ENCODE measurements at regions not wholly inside any gene's neighbourhood (a gene's known extent, or its start where the extent isn't known, plus 50 kb on each side); places are given as distances from the start of the nearest gene placed in this dataset.
"Not testable (repeated sequence)": the region's sequence is repeated elsewhere in the genome, so short reads cannot be mapped to it uniquely, and the experiment has no call there.

DNA sequence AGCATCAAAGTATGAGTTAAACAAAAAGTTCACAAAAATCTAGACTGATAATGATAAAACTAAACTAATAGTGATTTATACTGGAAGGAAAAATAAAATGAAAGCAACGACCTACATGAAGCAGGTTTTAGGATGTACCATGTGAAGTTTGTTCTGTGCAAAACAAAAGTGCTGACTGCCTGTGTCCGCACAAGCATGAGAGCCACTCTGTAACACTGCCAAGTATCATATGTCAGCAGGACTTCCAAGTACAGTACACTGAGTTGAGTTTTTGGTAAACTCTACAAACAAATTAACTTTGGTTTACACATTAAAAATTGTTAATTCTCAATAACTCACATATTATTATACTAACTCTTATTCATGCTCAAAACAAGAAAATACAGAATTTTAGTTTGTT is 459.0 kb downstream of the PDGFC start:
- no peaks in the 10 kb centered on the region for H3K27me3 Mint-ChIP-seq (ENCODE audit: low read depth)
- no peak overlapping the region for H3K27ac Mint-ChIP-seq (ENCODE audit: unreplicated experiment)
- H3K4me1 Mint-ChIP-seq (ENCODE audit: low read depth), result peaks cover 13% of the 10 kb centered on the region
- no peaks in the 10 kb centered on the region for H3K36me3 Mint-ChIP-seq (ENCODE audit: low read depth)
- no peak overlapping the region for H3K4me3 Mint-ChIP-seq (ENCODE audit: unreplicated experiment)
- TF ChIP-seq, protein P1, sequence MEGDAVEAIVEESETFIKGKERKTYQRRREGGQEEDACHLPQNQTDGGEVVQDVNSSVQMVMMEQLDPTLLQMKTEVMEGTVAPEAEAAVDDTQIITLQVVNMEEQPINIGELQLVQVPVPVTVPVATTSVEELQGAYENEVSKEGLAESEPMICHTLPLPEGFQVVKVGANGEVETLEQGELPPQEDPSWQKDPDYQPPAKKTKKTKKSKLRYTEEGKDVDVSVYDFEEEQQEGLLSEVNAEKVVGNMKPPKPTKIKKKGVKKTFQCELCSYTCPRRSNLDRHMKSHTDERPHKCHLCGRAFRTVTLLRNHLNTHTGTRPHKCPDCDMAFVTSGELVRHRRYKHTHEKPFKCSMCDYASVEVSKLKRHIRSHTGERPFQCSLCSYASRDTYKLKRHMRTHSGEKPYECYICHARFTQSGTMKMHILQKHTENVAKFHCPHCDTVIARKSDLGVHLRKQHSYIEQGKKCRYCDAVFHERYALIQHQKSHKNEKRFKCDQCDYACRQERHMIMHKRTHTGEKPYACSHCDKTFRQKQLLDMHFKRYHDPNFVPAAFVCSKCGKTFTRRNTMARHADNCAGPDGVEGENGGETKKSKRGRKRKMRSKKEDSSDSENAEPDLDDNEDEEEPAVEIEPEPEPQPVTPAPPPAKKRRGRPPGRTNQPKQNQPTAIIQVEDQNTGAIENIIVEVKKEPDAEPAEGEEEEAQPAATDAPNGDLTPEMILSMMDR (IDR thresholded peaks at IDR 0.05), result no peak
- H3K9me3 Mint-ChIP-seq (ENCODE audit: low read depth), result peaks cover 11% of the 10 kb centered on the region
- DNase-seq (ENCODE audit: low spot score), result no peak

DNA sequence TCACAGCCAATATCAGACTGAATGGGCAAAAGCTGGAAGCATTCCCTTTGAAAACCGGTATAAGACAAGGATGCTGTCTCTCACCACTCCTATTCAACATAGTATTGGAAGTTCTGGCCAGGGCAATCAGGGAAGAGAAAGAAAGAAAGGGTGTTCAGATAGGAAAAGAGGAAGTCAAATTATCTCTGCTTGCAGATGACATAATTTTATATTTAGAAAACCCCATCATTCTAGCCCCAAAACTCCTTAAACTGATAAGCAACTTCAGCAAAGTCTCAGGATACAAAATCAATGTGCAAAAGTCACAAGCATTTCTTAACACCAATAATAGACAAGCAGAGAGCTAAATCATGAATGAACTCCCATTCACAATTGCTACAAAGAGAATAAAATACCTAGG is 461.7 kb downstream of the PDGFC start:
- not testable (repeated sequence) for H3K4me3 Mint-ChIP-seq (ENCODE audit: unreplicated experiment); H3K27ac Mint-ChIP-seq (ENCODE audit: unreplicated experiment); H3K27me3 Mint-ChIP-seq (ENCODE audit: low read depth); H3K4me1 Mint-ChIP-seq (ENCODE audit: low read depth); H3K36me3 Mint-ChIP-seq (ENCODE audit: low read depth); DNase-seq (ENCODE audit: low spot score)
- H3K9me3 Mint-ChIP-seq (ENCODE audit: low read depth), result peaks cover 11% of the 10 kb centered on the region

DNA sequence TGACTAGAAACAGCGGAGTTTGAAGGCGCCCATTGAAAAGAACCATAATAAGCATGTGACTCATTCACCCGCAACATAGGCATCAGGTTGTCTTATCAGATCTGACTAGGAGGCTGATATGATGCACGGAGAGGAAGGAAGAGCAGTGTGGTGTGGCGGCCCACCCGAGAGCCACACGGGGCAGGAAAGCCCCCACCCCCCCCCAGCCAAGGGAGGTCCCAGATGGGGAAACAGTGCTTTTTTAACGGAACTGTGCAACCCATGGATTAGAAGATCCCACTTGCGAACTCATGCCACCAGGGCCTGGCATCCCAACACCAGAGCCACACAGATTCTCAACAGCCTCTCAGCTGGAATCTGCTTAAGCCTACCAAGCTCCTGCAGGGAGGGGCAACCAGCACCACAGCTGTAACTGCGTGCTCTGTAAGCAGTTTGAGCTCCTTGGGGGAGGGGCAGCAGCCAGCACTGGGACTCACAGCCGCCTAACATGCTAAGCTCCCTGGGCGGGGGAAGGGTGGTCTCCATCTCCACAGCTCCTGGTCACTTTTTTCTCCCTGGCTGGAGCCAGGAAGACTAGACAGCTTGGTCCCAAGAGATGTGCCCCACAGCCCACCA is 466.2 kb downstream of the PDGFC start:
- DNase-seq (ENCODE audit: low spot score), result no peak
- Mint-ChIP-seq H3K27me3 (ENCODE audit: low read depth) (no peaks in the 10 kb centered on the region), H3K9me3 (ENCODE audit: low read depth) (peaks cover 11% of the 10 kb centered on the region), H3K4me1 (ENCODE audit: low read depth) (peaks cover 4% of the 10 kb centered on the region), H3K27ac (ENCODE audit: unreplicated experiment) (no peak overlapping the region), H3K4me3 (ENCODE audit: unreplicated experiment) (no peak overlapping the region), H3K36me3 (ENCODE audit: low read depth) (no peaks in the 10 kb centered on the region)
- TF ChIP-seq, protein P1 (IDR thresholded peaks at IDR 0.05), result no peak

DNA sequence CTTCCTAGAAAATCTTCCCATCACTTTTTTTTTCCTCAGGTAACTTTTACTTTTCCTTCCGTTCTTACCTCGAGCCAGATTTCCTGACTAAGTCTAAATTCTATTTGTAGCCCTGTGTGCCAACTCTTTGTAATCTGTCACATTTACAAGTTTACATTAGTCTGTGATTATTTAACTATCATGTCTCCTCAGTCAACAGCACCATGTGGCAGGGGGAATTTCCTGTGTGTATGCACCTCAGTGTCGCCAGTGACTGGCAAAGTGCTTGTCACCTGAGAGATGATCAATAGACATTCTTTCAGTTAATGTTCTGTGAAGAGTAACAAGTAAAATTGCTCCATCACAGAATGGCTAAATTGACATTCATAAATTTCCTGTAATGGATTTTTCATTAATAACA is 468.5 kb downstream of the PDGFC start:
- Mint-ChIP-seq H3K9me3 (ENCODE audit: low read depth) (peaks cover 3% of the 10 kb centered on the region), H3K4me1 (ENCODE audit: low read depth) (peaks cover 9% of the 10 kb centered on the region), H3K27ac (ENCODE audit: unreplicated experiment) (no peak overlapping the region), H3K36me3 (ENCODE audit: low read depth) (no peaks in the 10 kb centered on the region), H3K4me3 (ENCODE audit: unreplicated experiment) (no peak overlapping the region), H3K27me3 (ENCODE audit: low read depth) (no peaks in the 10 kb centered on the region)
- TF ChIP-seq, protein P1 (IDR thresholded peaks at IDR 0.05), result no peak
- DNase-seq (ENCODE audit: low spot score), result no peak

DNA sequence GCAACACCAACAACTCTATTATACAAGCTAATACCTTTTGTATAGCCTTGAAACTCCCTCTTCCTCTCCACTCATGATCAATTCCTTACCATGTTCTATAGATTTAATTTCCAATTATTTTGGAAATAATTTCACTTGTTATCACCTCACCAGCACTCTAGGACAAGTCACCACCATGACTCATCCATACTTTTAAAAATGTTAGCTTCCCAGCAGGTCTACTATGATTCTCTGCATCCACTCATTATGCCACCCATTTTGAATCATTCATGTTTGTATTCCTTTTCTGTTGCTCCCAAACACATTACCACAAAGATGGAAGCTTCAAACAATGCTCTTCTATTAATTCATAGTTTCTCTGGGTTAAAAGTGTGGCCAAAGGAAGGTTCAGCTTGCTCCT is 469.6 kb downstream of the PDGFC start:
- Mint-ChIP-seq H3K36me3 (ENCODE audit: low read depth) (no peaks in the 10 kb centered on the region), H3K9me3 (ENCODE audit: low read depth) (peaks cover under 1% of the 10 kb centered on the region), H3K27ac (ENCODE audit: unreplicated experiment) (no peak overlapping the region), H3K4me3 (ENCODE audit: unreplicated experiment) (no peak overlapping the region), H3K27me3 (ENCODE audit: low read depth) (no peaks in the 10 kb centered on the region), H3K4me1 (ENCODE audit: low read depth) (peaks cover 7% of the 10 kb centered on the region)
- DNase-seq (ENCODE audit: low spot score), result no peak
- TF ChIP-seq, protein P1 (IDR thresholded peaks at IDR 0.05), result no peak

DNA sequence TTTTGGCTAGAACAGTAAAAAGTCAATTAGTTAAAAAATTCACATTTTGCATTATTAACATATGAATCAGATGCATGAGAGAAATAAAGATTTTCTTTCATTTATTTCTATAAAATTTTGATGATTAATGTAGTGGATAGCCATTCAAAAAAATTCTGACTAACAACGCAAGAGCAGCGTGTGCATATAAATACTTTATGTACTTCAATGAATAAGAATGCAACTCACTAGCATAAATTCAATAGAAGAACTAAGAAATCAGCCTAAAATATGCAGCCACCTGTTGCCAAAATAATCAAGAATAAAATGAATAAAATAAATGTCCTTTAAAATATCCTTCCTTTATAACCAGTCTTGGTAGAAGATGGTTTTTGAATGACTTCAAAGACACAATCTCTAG is 471.9 kb downstream of the PDGFC start:
- H3K4me3 Mint-ChIP-seq (ENCODE audit: unreplicated experiment), result no peak overlapping the region
- no peak for DNase-seq (ENCODE audit: low spot score)
- H3K4me1 Mint-ChIP-seq (ENCODE audit: low read depth), result peaks cover 25% of the 10 kb centered on the region

More for the DNA sequence above, 471.9 kb downstream of the PDGFC start:
- Mint-ChIP-seq H3K9me3 (ENCODE audit: low read depth) (no peaks in the 10 kb centered on the region), H3K36me3 (ENCODE audit: low read depth) (no peaks in the 10 kb centered on the region), H3K27ac (ENCODE audit: unreplicated experiment) (no peak overlapping the region), H3K27me3 (ENCODE audit: low read depth) (no peaks in the 10 kb centered on the region)
- TF ChIP-seq, protein P1 (IDR thresholded peaks at IDR 0.05), result no peak
